ENCODE measurements at regions not wholly inside any gene's neighbourhood (a gene's known extent, or its start where the extent isn't known, plus 50 kb on each side); places are given as distances from the start of the nearest gene placed in this dataset.

DNA sequence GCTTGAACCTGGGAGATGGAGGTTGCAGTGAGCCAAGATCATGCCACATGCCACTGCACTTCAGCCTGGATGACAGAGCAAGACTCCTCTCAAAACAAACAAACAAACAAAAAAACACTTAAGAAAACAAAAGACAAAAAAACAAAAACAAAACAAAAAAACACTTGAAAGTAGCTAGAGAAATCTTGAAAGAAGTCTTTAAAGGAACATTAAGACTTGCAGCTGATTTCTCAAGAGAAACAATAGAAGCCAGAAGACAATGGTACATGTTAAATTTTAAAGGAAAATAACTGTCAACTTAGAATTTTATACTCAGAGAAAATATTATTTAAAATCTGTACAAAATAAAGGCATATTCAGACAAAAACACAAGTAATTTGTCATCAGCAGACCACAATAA, 71.3 kb downstream of the HLX start:
- no peak for TF ChIP-seq POLR2A (IDR thresholded peaks at IDR 0.05; ENCODE audit: low read depth, low read length)
- no peak for TF ChIP-seq POLR2AphosphoS5 (IDR thresholded peaks at IDR 0.05; ENCODE audit: low read depth, low read length)
- no peak for TF ChIP-seq TAF1 (IDR thresholded peaks at IDR 0.05; ENCODE audit: borderline replicate concordance, low read depth, low read length)
